IMR-90 (cell line): ENCODE measurements at regions not wholly inside any gene's neighbourhood (a gene's known extent, or its start where the extent isn't known, plus 50 kb on each side); places are given as distances from the start of the nearest gene placed in this dataset.

Experiments used
- BHLHE40 ChIP-seq: fragments of 150-350 bp; IDR thresholded peaks from 2 replicates; pipeline ENCODE4 v1.6.1; 2016; ENCODE audit warnings: mild to moderate bottlenecking, low read depth, low read length
- CEBPB ChIP-seq: IDR thresholded peaks from 2 replicates; pipeline ENCODE4 v1.6.1; 2012; ENCODE audit warnings: low read depth, low read length, improper control_type of control experiment
- CHD1 ChIP-seq: IDR thresholded peaks from 2 replicates; pipeline ENCODE4 v1.6.1; 2012; ENCODE audit warnings: low read depth, low read length, improper control_type of control experiment
- MXI1 ChIP-seq: IDR thresholded peaks from 2 replicates; pipeline ENCODE4 v1.6.1; 2012; ENCODE audit warnings: low read depth, mild to moderate bottlenecking, low read length, moderate library complexity, borderline replicate concordance
- POLR2A ChIP-seq: IDR thresholded peaks from 2 replicates; pipeline ENCODE4 v1.6.1; 2012; ENCODE audit warnings: mild to moderate bottlenecking, low read depth, low read length
- RCOR1 ChIP-seq: IDR thresholded peaks from 2 replicates; pipeline ENCODE4 v1.6.1; 2012; ENCODE audit warnings: mild to moderate bottlenecking, low read length, improper control_type of control experiment; ENCODE audit not compliant: insufficient replicate concordance
- SMC3 ChIP-seq: fragments of 150-350 bp; IDR thresholded peaks from 2 replicates; pipeline ENCODE4 v1.6.1; 2016; ENCODE audit warnings: low read depth, mild to moderate bottlenecking, antibody characterized with exemption, low read length, moderate library complexity
- TF ChIP-seq, protein P1 (sequence below): conservative IDR thresholded peaks from 2 replicates; pipeline ENCODE4 v1.5.1; 2012; ENCODE audit warnings: mild to moderate bottlenecking, low read depth, low read length, improper control_type of control experiment
- TF ChIP-seq, protein P2 (sequence below): fragments of 150-350 bp; IDR thresholded peaks from 2 replicates; pipeline ENCODE4 v1.6.1; 2016; ENCODE audit warnings: low read depth, mild to moderate bottlenecking, low read length, moderate library complexity, borderline replicate concordance

DNA sequence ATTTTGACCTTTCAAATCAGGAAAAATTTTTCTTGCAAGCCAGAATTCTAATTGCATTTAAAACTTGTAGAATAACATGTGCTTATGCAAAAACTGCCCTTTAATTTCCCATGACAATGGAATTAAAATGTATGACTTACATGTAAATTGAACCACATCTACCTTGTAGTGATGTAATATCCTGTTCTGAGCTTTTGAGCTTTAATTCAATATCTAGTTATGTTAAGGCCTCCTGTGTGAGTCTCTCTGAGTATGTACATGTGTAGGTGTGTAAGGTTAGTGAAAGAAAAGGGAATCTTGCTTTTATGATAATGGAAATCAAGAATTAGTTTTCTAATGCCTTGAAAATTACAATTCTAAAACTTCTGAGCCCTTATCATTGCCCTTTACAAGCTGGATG, 344.8 kb upstream of the AKR1E2 start:
- TF ChIP-seq, protein P1, sequence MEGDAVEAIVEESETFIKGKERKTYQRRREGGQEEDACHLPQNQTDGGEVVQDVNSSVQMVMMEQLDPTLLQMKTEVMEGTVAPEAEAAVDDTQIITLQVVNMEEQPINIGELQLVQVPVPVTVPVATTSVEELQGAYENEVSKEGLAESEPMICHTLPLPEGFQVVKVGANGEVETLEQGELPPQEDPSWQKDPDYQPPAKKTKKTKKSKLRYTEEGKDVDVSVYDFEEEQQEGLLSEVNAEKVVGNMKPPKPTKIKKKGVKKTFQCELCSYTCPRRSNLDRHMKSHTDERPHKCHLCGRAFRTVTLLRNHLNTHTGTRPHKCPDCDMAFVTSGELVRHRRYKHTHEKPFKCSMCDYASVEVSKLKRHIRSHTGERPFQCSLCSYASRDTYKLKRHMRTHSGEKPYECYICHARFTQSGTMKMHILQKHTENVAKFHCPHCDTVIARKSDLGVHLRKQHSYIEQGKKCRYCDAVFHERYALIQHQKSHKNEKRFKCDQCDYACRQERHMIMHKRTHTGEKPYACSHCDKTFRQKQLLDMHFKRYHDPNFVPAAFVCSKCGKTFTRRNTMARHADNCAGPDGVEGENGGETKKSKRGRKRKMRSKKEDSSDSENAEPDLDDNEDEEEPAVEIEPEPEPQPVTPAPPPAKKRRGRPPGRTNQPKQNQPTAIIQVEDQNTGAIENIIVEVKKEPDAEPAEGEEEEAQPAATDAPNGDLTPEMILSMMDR, result no peak
- TF ChIP-seq MXI1 (no peak), POLR2A (no peak), BHLHE40 (no peak), SMC3 (no peak), CEBPB (no peak), RCOR1 (no peak), CHD1 (no peak)
- TF ChIP-seq, protein P2, sequence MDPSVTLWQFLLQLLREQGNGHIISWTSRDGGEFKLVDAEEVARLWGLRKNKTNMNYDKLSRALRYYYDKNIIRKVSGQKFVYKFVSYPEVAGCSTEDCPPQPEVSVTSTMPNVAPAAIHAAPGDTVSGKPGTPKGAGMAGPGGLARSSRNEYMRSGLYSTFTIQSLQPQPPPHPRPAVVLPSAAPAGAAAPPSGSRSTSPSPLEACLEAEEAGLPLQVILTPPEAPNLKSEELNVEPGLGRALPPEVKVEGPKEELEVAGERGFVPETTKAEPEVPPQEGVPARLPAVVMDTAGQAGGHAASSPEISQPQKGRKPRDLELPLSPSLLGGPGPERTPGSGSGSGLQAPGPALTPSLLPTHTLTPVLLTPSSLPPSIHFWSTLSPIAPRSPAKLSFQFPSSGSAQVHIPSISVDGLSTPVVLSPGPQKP, result no peak
